SK-N-MC (cell line): ENCODE measurements at regions not wholly inside any gene's neighbourhood (a gene's known extent, or its start where the extent isn't known, plus 50 kb on each side); places are given as distances from the start of the nearest gene placed in this dataset.

Experiments used
- EZH2 ChIP-seq: fragments of 200-600 bp; sonication (generic); IDR thresholded peaks from one replicate; pipeline ENCODE4 v1.6.1; 2017; ENCODE audit warnings: antibody characterized with exemption
- POLR2AphosphoS5 ChIP-seq: IDR thresholded peaks from 2 replicates; pipeline ENCODE4 v1.6.1; 2012; ENCODE audit warnings: mild to moderate bottlenecking, low read depth, low read length, borderline replicate concordance

DNA sequence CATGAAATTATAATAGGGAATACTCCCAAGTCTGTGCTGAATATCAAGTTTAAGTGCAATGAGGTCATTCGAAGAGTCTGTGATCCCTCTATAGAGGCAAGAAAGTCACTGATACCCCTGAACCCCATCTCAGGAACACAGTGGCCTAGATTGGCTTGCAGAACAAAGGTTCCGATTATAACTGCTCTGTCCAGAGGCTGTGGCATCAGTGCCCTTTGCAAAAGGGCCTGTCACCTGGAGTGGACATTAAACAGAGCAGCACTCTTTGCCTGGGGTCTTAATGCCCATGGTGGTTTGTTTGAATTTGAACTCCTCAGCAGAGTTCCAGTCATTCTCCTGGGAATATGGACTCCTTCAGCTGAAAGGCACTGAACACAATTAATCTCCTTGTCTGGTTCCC is 93.9 kb upstream of the SLCO3A1 start:
- TF ChIP-seq POLR2AphosphoS5, result no peak
- no peak for TF ChIP-seq EZH2
